ENCODE measurements at regions not wholly inside any gene's neighbourhood (a gene's known extent, or its start where the extent isn't known, plus 50 kb on each side); places are given as distances from the start of the nearest gene placed in this dataset.
A peak's percentile ranks its signal among the peaks of the same experiment; 100 is the strongest.

DNA sequence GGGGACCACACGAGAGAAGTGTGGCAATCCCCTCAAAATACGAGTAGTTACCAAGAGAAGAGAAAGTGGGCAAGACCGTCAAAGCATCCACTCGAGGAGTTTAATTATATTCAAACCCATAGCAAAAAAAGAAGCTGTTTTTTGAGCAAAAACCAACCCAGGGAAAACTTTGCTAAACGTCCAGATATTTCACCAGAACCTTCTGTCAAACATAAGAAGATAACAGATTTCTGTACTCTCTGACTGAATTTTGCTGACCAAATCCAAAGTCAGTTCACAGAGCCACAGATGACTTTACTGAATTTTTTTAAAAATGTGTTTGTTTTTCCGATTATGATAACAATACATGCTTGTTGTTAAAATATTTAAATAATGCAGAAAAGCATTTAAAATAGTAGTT lies 145.6 kb upstream of the PTPN1 start:
- no peak for DNase-seq

DNA sequence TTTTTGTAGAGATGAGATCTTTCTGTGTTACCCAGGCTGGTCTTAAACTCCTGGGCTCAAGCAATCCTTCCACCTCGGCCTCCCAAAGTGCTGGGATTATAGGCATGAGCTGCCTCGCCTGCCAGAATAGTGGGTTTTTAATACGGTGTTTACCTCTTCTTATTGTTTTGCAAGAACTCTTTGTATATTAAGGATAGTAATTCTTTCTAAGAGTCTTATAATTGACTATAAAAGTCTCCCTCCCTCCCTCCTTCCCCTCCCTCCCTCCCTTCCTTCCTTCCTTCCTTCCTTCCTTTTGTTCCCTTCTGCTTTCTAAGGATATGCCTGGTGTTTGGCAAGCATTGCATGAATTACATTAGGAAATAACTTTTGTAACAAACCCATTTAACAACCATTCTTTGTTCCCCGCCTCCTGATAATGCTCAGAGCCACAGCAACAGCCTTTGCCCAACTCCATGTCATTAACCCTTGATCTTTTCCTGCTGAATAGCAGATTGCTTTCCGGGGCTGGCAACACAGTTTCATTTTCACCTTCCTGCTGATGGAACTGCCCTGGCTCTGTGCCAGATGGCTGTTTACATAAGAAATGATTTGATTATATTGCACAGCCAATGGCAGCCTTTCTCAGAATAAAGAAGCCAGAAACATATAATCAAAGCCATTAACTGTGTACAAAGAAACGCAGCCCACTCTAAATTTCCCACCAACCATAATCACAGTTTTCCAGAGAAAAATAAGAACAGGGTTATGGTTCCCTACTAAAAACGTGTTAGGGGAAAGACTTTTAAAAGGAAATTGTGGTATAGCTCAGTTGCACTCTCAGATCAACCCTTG lies 143.7 kb upstream of the PTPN1 start:
- DNase-seq: peak; percentile 80

DNA sequence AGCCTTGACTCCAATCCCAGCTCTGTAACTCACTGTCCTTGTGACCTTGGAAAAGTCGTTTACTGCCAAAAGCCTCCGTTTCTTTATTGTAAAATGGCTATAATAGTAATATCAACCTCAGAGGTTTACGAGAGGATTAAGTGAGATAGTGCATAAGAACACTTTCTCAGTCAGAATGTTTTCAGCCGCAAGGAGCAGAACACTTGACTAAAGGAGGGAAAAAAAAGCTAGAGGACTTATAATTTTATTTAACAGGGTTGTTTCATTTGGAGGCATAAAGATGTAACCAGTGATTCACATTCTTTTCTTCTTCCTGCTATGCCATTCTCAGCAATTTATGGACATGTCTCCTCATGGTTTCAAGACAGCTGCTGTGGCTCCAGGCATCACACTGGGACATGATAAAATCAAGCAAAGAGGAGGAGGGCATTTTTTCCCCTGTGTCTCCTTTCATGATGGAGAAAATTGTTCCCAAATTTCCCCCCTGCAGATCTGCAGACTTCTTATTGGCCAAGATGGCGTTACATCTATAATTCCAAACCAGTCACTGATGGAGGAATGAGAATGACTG lies 143.0 kb upstream of the PTPN1 start:
- DNase-seq: no peak

DNA sequence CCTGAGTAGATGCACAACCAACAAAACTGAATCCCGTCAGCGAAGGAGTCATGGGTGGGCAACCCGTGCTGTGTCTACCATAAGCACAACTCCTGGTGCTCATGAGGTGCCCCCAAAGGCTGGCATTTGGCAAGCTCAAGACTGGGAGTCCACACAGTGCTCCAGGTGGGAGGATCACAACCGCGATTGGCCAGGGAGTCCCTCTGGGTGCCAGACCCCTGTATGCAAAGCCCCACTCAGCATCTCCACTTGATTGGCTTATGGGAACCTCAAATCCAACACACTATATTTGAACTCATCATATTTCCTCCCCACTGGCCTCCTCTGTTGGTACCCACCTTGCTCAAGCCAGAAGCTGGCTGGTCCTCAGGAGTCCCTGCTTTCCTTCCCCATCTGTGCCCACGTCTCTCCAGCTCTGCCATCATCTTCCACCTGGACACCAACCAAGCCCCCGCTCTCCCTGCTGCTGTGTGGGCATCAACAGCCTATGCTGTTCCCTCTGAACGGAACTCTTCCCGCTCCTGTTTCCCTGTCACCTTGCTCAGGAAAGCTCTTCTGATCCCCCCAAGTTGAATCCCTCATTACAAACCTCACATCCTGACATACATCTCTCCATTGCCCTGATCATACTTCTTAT lies 142.3 kb upstream of the PTPN1 start:
- DNase-seq: no peak

DNA sequence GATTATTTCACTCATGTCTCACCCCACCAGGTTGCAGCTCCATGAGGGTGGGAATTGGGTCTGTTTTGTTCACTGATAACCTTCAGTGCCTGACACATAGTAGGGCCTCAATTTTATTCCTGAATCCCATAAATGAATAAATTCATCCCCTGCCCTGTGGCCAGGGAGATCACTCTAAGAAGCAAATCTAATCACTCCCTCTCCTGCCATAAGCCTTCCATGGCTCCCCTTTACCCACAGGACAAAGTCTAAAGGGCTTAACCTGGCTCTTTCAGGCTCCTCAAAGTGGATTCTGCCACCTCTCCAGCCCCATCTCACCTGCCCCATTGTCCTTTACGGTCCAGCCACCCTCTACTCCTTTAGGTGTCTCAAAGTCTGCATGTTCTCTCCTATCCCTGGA lies 141.8 kb upstream of the PTPN1 start:
- no peak for DNase-seq

DNA sequence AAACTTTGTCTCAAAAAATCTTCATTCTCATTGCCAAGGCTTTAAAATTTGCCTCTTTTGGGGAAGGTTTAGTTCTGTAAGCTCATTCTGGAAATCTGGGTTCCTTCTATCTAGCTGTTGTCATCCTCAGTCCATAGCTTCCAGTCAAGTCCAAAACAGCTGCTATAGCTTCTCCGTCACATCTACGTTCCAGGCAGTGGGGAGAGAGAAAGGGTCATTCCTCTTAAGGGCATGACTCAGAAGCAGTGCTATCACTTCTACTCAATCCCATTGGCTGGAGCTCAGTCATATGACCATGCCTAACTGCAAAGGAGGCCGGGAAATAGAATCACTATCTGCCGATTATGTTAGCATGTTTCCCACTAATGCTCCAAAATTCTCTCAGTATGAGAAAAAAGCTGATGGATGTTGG lies 141.4 kb upstream of the PTPN1 start:
- DNase-seq: no peak

DNA sequence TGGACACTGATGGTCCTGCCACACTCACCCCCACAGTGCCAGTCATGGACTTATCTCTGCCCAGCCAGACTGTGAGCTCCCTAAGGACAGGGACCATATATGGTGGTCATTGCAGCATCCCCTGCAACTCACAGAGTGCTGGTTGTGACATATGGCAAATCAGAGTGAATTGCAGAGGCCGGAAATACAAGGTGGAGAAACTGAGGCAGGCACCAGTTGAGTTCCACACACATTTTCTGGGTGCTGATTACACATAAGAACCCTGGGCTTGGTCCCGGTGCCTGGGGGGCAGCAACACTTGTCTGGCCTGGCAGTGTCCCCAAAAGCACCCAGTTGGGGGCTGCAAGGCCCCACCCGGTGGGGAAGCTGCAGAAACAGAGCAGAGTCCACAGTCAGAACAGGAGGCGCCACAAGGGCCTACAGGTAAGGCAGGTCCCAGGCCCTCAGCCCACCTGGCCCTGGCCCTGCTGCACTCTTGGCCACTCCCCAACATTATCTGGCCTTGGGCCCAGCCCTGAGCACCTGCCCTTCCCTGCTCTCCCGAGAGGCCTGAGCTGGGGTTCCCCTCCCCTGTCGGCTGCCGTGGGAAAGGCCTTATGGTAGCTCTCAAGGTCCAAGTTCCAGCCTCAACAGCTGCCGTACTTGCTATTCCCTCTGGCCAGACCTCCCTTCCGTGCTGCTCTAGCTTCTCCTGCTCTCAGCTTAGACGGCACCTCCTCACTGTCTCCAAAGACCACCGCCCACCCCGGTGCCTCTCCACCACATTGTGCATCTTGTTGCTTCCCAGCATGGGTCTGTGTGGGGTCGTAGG lies 140.8 kb upstream of the PTPN1 start:
- no peak for DNase-seq

DNA sequence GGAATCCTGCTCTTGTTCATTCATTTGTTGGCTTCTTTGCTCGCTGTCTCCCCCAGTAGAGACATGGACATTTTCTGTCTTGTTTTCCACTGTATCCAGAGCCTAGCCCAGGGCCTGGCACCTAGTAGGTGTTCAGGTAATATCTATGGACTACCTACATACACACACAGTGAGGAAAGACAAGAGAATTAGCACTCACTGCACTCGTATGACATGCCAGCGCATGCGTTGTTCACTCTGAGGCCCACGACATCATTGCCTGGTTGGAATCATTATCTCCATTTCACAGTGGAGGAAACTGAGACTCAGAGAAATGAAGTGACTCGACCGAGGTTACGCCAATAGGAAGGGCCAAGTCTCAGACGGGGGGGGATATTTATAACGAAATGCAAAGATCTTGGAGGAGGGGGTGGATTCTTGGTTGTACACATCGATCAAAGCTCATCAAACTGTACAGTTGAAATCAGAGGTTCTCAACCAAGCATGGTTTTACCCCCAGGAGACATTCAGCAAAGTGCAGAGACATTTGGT lies 140.1 kb upstream of the PTPN1 start:
- DNase-seq: no peak

DNA sequence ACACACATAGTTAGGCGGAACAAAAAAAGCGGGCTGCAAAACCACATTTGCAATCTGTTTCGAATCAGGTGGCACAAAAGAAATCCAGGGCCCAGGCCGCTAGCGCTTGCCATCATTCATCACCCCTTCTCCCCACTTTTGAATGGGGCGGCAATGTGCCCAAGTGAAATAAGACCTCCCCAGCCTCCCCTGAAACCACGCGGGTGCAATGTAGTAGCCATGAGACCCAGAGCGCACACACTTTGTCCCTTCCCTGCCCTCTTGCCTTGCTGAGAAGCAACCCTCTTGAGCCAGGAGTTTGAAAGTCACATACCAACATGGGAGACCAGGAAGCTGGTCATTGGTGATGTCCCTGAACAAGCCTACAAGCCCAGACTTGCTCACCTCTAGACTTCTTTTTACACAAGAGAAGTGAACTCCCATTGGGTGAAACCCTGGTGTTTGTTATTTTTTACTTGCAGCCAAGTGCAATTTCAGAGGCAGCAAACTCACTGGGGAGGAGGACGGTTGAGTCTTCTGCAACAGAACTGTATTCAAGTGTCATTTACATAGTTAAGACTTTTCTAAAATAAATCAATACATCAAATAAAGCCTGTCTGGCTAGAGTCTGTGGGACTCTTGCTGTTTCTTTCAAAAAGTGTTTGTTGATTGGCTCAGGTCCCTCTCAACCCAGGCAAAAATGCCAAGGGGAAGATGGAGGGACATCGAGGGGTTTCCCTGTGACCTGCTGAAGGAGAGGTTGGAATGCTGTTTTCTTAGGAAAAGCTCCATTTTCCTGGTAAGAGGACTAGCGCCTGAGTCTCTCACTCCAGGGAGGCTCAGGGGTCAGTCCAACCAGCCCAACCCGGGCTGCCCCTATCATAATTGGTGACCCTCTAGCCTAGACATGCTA lies 138.1 kb upstream of the PTPN1 start:
- DNase-seq: no peak

DNA sequence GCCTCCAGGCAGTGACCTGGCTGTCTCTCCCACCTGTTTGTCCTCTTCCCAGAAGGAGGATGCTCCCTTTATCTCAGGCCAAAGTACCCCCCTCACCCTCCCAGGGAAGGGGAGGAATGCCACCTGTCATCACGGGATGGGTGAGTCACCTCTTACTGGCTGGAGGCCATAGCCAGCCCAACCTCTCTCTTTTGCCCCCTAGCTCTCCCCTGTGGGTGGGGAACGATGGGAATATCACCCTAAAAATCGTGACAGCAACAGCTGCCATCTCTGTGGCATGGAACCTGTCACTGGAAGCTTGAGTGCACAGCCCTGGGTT lies 137.5 kb upstream of the PTPN1 start:
- no peak for DNase-seq

DNA sequence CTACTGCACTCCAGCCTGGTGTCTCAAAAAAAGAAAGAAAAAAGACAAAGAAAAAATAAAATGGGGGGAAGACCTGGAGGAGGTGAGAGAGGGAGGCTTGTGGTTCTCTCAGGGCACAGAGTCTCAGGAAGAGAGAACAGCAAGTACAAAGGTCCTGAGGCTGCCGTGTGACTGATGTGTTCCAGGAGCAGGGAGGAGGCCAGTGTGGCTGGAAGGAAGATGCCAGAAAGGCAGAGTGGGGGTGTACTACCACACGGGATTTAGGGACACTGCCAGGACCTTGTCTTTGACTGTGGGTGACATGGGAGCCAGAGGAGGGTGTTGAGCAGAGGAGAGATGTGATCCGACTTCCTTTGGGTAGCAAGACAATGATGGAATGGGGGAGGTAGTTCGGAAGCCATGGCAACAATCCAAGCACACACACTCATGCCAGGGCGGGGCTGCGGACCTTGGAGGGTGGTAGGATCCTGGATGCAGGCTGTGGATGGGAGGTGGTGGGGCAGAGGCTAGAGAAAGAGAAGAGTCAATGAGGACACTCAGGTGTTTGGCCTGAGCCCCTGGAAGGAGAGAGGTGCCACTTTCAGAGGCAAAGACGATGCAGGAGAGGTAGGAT lies 136.4 kb upstream of the PTPN1 start:
- no peak for DNase-seq

DNA sequence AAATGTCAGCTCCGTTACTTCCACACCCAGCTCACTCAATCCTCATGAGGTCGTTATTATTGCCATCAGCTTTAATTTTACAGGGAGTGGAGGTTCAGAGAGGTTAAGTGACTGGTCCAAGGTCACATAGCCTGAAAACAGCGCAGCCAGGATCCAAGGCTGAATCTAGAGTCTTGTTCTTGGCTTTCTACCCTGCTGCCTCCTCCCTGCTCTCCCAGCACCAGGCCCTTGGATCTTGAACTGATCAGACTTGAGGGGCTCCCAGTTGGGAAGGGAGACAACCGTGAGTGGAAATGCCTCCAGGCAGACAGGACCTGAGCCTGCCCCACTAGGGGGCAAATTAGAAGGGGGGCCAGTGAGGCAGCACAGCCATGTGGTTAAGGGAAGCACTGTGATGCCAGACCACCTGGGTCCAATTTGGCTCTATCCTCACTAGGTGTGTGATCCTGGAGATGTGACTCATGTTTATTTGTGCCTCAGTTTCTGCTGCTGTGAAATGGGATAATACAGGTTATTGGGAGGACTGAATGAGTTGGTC lies 135.6 kb upstream of the PTPN1 start:
- no peak for DNase-seq

DNA sequence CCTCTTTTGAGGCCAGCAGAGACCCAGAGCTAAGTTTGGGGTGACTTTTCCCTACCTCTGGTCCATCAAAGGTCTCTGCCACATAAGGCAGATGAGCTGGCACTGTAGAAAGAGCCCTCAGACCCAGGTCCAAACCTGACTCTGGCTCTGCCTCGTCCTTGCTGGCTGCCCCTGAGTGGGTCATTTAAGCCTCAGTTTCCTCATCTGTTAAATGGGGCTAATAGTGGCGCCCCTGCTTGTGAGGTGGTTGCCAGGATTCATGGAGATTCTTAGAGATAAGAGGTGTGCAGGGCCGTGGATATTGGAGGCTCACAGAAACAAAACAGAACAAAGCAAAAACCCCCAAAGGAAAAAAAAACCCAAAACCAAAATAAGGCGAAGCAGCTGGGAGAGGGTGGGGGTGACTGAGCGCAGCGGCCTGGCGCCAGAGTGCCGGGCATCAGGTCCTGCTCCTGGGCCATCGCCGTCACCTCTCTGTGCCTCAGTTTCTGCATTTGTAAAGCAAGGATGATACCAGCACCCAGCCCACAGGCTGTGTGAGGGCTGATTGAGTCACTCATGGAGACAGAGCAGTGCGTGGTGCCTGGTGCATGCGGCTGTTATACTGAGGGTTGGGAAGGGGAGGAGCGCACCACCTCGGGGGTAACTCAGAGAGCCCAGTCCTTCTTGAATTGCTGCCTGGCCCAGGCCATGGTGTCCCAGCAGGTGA lies 133.8 kb upstream of the PTPN1 start:
- no peak for DNase-seq

DNA sequence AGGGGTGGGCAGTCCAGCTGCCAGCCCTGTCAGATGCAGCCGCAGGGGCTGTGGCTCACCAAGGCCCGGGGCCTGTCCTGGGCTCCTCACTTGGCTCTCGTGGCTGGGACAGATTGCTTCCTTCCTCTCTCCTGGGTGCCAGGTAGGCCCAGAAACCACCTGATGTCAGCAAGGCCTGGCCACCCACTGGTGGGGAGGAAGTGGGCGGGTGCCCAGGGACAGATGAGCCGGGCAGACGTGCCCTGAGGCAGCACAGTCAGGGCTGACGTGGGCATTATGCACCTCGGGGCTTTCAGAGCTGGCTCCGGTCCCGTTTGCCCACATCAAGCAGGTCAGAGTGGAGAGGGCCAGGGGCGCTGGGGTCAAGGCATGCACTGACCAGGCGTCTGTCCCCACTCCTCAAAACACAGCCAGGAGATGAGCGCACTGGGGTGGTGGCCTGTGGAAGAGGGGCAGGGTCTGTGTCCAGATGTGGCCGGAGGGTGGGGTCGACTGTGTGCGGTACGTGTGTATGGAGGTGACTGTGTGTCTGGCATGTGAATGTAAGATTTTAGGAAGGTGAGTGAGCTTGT lies 133.2 kb upstream of the PTPN1 start:
- no peak for DNase-seq

DNA sequence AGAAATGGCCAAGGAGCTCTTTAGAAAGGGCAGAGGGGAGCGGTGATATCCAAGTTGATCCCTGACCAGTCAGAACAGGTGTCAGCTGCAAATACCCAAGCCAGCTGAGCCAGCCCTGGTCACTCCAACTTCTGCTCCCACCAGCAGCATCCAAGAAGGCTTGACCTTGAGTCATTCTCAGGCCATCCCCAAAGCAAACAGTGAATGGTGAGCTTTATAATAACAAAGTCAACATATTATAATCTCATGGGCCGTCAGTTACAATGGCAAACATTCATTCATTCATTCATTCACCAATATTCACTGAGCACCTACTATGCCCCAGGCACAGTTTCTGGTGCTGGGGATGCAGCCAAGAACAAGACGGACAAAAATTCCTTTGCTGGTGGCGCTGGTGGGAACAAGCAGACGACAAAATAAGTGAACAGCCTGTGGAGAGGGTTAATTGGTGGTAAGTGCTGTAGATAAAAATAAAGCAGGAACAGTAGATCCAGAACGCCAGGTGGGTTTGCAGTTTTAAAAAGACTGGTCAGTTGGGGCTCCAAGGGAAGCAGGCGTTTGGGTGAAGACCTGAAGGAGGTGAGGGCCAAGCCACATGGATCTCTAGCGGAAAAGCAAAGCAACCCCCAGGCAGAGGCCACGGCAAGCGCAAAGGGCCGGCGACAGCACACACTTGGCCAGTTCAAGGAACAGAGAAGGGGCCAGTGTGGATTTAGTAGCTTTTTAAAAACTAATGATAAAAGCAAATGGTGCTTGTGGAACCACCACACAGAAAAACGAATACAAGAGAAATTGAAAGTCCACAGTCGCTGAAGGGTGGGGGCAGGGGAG lies 131.8 kb upstream of the PTPN1 start:
- DNase-seq: no peak

DNA sequence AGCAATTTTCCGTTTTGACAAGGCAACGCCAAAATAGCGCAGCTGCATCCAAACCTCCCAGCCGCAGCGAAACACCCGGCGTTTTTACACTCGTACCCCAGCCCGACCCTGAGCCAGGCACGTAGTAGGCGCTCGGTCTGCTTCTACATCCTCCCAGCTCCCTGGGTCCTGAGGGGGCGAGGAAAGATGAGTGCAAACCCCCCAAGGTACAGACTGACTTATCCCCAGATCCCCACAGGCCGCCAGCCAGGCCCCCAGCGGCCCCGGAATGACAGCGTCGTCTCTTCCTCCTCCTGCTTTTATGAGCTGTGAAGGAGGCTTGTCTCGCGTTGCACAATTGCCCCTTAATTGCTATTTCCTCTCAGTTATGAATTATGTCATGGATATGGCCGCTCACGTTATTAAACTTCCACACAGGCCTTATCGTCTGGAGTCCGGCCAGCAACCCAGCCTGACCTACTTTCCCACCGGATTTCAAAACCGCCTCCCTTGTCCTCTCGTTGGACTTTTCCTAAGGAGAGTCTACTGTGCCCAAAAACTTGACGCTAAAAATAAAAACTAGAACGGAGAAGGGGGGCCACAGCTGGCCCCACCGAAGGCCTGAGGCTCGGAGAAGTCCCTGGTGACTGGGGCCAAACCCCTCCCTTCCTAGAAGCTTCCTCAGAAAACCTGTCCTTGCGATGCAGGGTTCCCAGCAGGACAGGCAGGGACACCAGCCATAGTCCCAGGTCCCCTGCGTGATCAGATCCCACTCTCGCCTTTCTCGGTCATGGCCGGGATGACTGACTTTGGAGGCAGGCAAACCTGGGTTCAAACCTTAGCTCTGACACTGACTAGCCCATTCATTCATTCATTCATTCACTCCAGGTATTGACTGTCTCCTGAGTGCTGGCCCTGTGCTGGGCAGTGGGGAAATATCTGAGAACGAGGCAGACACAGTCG lies 130.9 kb upstream of the PTPN1 start:
- no peak for DNase-seq

DNA sequence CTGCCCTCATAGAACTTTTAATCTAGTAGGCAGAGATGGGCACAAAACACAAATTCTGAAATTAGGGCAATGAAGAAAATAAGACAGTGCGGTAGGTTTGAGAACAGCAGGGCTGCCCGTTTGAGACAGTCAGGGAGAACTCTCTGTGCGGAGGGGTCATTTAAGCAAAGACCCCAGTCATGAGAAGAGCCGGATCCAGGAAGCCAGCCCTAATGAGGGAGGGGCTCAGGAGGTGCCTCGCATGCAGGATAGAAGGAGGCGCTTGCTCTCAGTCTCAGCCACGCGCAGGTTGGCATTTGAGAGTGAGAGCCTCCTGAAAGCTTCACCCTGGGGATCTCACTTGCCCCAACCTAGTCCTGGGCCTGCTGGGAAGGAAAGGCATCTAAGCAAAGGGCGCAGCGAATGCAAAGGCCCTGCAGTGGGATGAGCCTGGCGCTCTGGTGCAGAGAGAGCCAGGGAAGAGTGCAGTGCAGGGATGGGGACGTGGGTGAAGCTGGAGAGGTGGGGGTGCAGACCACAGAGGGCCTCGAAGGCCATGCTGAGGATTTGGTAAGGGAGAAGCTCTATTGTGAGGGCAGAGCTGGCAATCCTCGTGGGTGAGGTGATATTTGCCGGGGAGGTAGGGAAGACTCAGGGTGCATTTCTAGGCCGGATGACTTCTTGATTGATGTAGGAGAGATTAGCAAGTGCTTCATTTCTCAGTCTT lies 130.0 kb upstream of the PTPN1 start:
- no peak for DNase-seq

DNA sequence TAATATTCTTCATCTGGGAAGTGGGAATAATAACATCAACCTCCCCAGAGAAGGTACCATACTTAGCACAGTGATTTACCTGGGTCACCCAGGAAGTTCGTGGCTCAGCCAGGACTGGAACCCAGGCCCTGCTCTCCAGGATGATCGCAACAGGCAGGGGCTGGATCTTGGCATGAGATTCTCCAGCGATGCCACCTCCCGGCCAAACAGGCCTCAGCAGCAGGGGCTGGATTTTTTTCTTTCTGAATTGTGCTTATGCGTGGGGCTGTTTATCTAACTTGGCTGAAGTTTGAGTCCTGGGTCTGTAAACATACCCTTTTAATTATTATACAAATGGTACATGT lies 129.5 kb upstream of the PTPN1 start:
- DNase-seq: no peak
